ENCODE measurements at regions not wholly inside any gene's neighbourhood (a gene's known extent, or its start where the extent isn't known, plus 50 kb on each side); places are given as distances from the start of the nearest gene placed in this dataset.

- no peak for TF ChIP-seq POLR2A (IDR thresholded peaks at IDR 0.05; ENCODE audit: extremely low read depth, insufficient read length)
- TF ChIP-seq, protein P1, sequence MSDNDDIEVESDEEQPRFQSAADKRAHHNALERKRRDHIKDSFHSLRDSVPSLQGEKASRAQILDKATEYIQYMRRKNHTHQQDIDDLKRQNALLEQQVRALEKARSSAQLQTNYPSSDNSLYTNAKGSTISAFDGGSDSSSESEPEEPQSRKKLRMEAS (IDR thresholded peaks at IDR 0.05; ENCODE audit: low read depth, low read length), result no peak
- TF ChIP-seq, protein P2, sequence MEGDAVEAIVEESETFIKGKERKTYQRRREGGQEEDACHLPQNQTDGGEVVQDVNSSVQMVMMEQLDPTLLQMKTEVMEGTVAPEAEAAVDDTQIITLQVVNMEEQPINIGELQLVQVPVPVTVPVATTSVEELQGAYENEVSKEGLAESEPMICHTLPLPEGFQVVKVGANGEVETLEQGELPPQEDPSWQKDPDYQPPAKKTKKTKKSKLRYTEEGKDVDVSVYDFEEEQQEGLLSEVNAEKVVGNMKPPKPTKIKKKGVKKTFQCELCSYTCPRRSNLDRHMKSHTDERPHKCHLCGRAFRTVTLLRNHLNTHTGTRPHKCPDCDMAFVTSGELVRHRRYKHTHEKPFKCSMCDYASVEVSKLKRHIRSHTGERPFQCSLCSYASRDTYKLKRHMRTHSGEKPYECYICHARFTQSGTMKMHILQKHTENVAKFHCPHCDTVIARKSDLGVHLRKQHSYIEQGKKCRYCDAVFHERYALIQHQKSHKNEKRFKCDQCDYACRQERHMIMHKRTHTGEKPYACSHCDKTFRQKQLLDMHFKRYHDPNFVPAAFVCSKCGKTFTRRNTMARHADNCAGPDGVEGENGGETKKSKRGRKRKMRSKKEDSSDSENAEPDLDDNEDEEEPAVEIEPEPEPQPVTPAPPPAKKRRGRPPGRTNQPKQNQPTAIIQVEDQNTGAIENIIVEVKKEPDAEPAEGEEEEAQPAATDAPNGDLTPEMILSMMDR (IDR thresholded peaks at IDR 0.05; ENCODE audit: low read depth, low read length), result no peak
Measured at GRCh38 chr16:72536723-72537435, 364.9 kb upstream of the PMFBP1 start.
